Tibial nerve (tissue), 4 donors: ENCODE measurements at regions not wholly inside any gene's neighbourhood (a gene's known extent, or its start where the extent isn't known, plus 50 kb on each side); places are given as distances from the start of the nearest gene placed in this dataset.

Source experiments
- DNase-seq, 2 donors: peaks; one replicate each; pipeline ENCODE4 v3.0.0-alpha.2; 2019; ENCODE audit warnings: low spot score in 2 of 2
- H3K27ac ChIP-seq, 4 donors: fragments of 200-600 bp; sonication (generic) in 3 of 4; one replicate each; pipeline ENCODE4 v1.5.1; 2017 to 2019; ENCODE audit warnings: mild to moderate bottlenecking in 1 of 4
- H3K27me3 ChIP-seq, 2 donors: fragments of 200-600 bp; sonication (generic) in 1 of 2; one replicate each; pipeline versions ENCODE4 v1.5.1 to v1.6.0; 2017 to 2019
- H3K36me3 ChIP-seq, 3 donors: fragments of 200-600 bp; sonication (generic); one replicate each; pipeline ENCODE4 v1.5.1; 2018 to 2019
- H3K4me1 ChIP-seq, 4 donors: fragments of 200-600 bp; sonication (generic) in 3 of 4; one replicate each; pipeline ENCODE4 v1.5.1; 2017 to 2019
- H3K4me3 ChIP-seq, 4 donors: fragments of 200-600 bp; sonication (generic) in 3 of 4; one replicate each; pipeline ENCODE4 v1.5.1; 2017 to 2019; ENCODE audit warnings: mild to moderate bottlenecking in 1 of 4, moderate library complexity in 1 of 4
- H3K9me3 ChIP-seq, 4 donors: fragments of 200-600 bp; sonication (generic) in 3 of 4; one replicate each; pipeline ENCODE4 v1.5.1; 2017 to 2019
- EP300 ChIP-seq, 2 donors: sonication (generic); formaldehyde crosslinking; IDR thresholded peaks; one replicate each; pipeline ENCODE4 v1.6.1; 2017; ENCODE audit warnings: antibody characterized with exemption in 2 of 2, mild to moderate bottlenecking in 1 of 2
- POLR2A ChIP-seq, 2 donors: fragments of 450-650 bp; IDR thresholded peaks; one replicate each; pipeline ENCODE4 v1.6.1; 2017; ENCODE audit warnings: antibody characterized with exemption in 2 of 2, mild to moderate bottlenecking in 2 of 2, moderate library complexity in 2 of 2
- WGBS, 2 donors: methylation state at CpG; one replicate each; pipeline ENCODE4 v1.1.5; 2018; 5-methylcytosine and 5-hydroxymethylcytosine counted together
- TF ChIP-seq, protein P1 (sequence below), 5 experiments: fragments of 200-600 bp in 3 of 5; fragments of 450-650 bp in 2 of 5; sonication (generic) in 3 of 5; IDR thresholded peaks; one replicate each; pipeline ENCODE4 v1.5.1; 2016 to 2019; ENCODE audit warnings: antibody characterized with exemption in 5 of 5, mild to moderate bottlenecking in 3 of 5, moderate library complexity in 2 of 5

DNA sequence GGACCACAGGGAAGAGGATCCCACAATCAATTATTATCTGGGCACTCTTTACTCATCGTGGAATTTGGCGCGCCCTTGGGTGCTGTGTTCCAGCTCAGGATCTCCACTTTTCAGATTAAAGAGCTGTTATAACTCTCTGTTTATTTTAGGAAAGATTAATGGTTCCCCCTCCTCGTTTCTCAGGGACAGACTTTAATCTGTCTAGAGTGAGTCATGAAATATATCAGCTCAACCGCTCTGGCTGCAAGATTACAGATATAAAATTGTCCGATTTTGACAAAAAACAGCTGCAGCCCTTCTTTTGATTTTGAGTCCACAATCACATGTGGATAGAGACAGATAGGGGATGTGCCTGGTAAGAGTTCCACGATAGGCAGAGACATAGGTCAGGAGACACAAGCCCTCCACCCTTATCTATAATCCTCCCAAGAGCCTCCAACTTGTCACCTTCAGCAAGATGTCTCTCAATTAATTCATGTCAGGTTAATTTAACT lies 77.6 kb upstream of the ANKRD55 start:
- no peak overlapping the region for H3K27ac ChIP-seq
- H3K4me1 ChIP-seq: no peaks in the 10 kb centered on the region
- TF ChIP-seq EP300 (IDR thresholded peaks at IDR 0.05) (no peak), POLR2A (IDR thresholded peaks at IDR 0.05) (no peak)
- no peaks in the 10 kb centered on the region for H3K27me3 ChIP-seq
- 66 to 67% methylated on average over 7 of the region's 7 CpGs for WGBS, 2 donors
- no peak for DNase-seq
- peaks cover 0 to 10% (median 0%) of the 10 kb centered on the region in 4 donors for H3K9me3 ChIP-seq
- H3K36me3 ChIP-seq: no peaks in the 10 kb centered on the region
- no peak overlapping the region for H3K4me3 ChIP-seq

DNA sequence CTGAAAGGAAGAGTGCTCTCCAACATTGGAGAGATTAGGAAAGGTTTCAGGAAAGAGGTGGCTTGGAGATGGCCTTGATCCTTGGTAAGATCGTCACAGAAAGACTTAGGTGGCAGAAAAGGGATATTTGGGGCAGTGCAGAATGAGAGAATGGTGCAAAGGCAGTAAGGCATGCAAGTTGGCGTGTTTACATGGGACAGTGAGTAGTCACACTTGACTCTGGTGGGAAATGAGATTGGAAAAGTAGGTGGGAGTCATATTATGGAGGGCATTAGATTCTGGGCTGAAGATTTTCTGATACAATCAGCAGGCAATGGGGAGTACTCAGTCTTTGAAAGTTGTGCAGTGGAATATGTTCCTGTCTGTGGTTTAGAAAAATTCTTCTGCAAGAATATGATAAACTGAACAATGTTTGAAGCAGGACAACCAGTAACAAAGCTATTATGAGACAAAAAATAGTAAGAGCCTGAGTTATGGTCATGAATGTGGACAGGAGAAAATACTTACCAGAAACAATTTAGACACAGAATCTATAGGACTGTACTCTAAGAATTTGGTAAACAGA lies 76.2 kb upstream of the ANKRD55 start:
- 91 to 93% methylated on average over 2 of the region's 2 CpGs for WGBS, 2 donors
- peaks cover 0 to 10% (median 0%) of the 10 kb centered on the region in 4 donors for H3K9me3 ChIP-seq
- no peak for DNase-seq
- H3K27ac ChIP-seq: no peak overlapping the region
- no peak overlapping the region for H3K4me3 ChIP-seq
- H3K4me1 ChIP-seq: no peaks in the 10 kb centered on the region
- no peaks in the 10 kb centered on the region for H3K27me3 ChIP-seq
- H3K36me3 ChIP-seq: no peaks in the 10 kb centered on the region
- TF ChIP-seq POLR2A (IDR thresholded peaks at IDR 0.05): no peak
- TF ChIP-seq, protein P1, sequence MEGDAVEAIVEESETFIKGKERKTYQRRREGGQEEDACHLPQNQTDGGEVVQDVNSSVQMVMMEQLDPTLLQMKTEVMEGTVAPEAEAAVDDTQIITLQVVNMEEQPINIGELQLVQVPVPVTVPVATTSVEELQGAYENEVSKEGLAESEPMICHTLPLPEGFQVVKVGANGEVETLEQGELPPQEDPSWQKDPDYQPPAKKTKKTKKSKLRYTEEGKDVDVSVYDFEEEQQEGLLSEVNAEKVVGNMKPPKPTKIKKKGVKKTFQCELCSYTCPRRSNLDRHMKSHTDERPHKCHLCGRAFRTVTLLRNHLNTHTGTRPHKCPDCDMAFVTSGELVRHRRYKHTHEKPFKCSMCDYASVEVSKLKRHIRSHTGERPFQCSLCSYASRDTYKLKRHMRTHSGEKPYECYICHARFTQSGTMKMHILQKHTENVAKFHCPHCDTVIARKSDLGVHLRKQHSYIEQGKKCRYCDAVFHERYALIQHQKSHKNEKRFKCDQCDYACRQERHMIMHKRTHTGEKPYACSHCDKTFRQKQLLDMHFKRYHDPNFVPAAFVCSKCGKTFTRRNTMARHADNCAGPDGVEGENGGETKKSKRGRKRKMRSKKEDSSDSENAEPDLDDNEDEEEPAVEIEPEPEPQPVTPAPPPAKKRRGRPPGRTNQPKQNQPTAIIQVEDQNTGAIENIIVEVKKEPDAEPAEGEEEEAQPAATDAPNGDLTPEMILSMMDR (IDR thresholded peaks at IDR 0.05): no peak
- no peak for TF ChIP-seq EP300 (IDR thresholded peaks at IDR 0.05)

DNA sequence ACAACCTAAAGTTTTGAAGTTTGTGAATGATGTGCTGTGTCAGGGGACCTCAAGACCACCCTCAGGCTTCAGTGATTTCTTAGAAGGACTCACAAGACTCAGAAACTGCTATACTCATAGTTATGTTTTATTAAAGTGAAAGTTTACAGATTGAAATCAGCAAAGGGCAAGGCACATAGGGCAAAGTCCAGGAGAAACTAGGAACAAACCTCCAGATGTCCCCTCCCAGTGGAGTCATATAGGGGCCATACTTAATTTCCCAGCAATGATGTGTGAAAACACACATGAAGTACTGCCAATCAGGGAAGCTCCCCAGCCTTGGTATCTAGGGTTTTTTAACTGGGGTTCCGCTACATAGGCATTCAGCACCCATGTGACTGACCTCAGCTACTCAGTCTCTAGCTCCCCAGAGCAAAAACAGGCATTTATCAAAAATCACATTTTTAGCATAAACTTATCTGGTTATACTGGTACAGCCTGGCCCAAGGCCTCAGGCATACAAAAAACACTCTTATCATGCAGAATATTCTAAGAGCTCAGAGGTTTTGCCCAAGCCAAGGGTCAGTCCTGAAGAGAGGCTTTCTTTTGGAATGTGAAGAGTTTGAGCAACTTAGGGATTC lies 74.7 kb upstream of the ANKRD55 start:
- Histone ChIP-seq H3K27me3 (no peaks in the 10 kb centered on the region), H3K4me3 (no peak overlapping the region), H3K36me3 (no peaks in the 10 kb centered on the region), H3K4me1 (no peaks in the 10 kb centered on the region), H3K27ac (no peak overlapping the region), H3K9me3 (peaks cover 0 to 10% (median 0%) of the 10 kb centered on the region in 4 donors)
- TF ChIP-seq, protein P1 (IDR thresholded peaks at IDR 0.05): no peak
- TF ChIP-seq EP300 (IDR thresholded peaks at IDR 0.05) (no peak), POLR2A (IDR thresholded peaks at IDR 0.05) (no peak)
- DNase-seq: no peak
- WGBS, 2 donors: 57 to 62% methylated on average over 1 of the region's 1 CpG

DNA sequence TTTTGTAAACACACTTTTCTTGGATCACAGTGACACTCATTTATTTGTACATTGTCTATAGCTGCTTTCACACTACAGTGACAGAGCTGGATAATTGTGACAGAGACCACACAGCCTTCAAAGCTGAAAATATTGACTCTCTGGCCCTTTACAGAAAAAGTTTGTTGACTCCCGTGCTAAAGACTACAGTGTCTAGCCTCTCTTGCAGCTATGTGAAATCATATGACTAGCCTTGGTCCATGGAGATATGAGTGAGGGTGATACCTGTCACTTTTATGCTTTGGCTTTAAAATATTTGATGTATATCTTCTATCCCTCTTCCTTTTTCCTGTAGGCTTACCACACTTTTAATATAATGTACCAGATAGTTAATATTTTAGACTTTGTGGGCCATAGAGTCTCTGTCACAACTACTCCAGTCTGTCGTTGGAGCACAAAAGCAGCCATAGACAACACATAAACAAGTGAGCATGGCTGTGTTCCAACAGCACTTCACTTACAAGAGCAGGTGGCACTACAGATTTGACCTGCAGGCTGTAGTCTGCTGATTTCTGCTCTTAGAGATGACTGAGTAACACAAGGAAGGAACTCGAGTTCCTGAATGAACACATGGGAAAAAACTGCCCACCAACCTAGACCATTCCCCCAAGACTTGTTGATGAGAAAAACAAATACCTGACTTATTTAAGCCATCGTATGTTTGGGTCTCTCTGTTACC lies 73.5 kb upstream of the ANKRD55 start:
- no peaks in the 10 kb centered on the region for H3K36me3 ChIP-seq
- H3K4me1 ChIP-seq: no peaks in the 10 kb centered on the region
- no peak overlapping the region for H3K27ac ChIP-seq
- H3K27me3 ChIP-seq: no peaks in the 10 kb centered on the region
- H3K9me3 ChIP-seq: peaks cover 0 to 10% (median 0%) of the 10 kb centered on the region in 4 donors
- no peak for TF ChIP-seq EP300 (IDR thresholded peaks at IDR 0.05)
- TF ChIP-seq, protein P1 (IDR thresholded peaks at IDR 0.05): no peak
- 83 to 84% methylated on average over 4 of the region's 4 CpGs for WGBS, 2 donors
- no peak overlapping the region for H3K4me3 ChIP-seq
- no peak for DNase-seq

DNA sequence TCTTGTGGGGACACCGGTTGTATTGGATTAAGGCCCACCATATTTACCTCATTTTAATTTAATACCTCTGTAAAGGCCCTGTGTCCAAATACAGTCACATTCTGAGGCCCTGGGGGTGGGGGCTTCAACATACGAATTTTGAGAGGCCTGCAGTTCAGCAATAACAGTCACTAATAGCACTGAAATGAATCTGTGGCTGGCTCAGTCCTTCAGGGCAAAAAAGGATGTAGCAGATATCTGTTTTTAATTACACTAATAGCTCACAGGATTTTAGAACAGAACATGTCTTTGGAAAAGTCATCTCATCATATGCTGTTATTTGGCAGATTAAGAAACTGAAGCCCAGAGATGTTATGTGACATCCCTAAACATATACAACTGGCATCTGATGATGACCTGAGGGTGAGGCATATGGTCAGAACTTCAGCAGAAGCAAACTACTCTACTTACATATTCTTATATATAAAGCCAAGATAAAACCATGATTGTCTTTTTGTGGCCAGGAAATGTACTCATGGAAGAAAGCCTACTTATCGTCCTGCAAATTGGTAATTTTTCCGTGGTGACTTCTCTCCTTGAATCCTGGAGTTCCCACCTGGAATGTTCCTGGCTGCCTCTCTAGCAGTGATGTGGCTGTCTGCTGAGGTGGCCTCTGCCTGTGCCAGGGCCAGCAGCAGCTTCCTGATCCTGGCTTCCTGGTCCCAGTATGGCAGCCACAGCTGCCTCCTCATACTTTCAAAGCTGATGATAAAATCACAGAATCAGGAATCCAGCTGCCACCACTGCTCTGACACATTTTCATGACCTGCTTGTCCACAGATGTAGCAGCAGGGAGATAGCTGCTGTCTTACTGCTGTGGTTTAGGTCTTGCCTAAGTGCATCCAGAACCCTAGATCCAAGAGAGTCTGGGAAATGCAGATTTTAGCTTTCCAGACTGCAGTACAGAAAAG lies 72.1 kb upstream of the ANKRD55 start:
- DNase-seq: no peak
- H3K27ac ChIP-seq: no peak overlapping the region
- WGBS, 2 donors: 66 to 87% methylated on average over 4 of the region's 4 CpGs
- no peak for TF ChIP-seq EP300 (IDR thresholded peaks at IDR 0.05)
- TF ChIP-seq POLR2A (IDR thresholded peaks at IDR 0.05): no peak
- TF ChIP-seq, protein P1 (IDR thresholded peaks at IDR 0.05): no peak
- H3K36me3 ChIP-seq: no peaks in the 10 kb centered on the region
- H3K4me1 ChIP-seq: no peaks in the 10 kb centered on the region
- peaks cover 0 to 10% (median 0%) of the 10 kb centered on the region in 4 donors for H3K9me3 ChIP-seq
- H3K27me3 ChIP-seq: no peaks in the 10 kb centered on the region
- no peak overlapping the region for H3K4me3 ChIP-seq
